NCI-H345 (cell line): ENCODE measurements at regions not wholly inside any gene's neighbourhood (a gene's known extent, or its start where the extent isn't known, plus 50 kb on each side); places are given as distances from the start of the nearest gene placed in this dataset.
"Not testable (repeated sequence)": the region's sequence is repeated elsewhere in the genome, so short reads cannot be mapped to it uniquely, and the experiment has no call there.

Experiments used
- DNase-seq: peaks from one replicate; lab custom pipeline; 2025; lab: John Stamatoyannopoulos, UW

DNA sequence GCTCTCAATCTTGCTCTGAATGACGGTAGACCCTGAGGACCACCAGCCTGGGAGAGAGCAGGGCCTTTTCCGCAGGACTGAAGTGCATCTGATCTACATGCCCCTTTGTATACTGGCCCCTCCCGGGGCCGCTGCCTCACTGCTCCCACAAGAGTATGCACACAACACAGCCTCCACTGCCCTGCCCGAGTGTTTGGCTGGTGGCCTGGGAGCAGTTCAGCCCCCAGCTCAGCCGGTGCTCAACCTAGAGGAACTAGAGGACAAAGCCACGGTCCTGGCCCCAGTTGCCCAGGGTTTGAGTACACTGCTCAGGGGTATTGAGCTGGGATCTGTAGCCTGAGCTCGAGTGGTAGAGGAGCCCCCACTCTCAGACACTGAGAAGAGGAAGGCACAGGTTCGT, 118.9 kb upstream of the CAB39 start:
- DNase-seq: no peak

DNA sequence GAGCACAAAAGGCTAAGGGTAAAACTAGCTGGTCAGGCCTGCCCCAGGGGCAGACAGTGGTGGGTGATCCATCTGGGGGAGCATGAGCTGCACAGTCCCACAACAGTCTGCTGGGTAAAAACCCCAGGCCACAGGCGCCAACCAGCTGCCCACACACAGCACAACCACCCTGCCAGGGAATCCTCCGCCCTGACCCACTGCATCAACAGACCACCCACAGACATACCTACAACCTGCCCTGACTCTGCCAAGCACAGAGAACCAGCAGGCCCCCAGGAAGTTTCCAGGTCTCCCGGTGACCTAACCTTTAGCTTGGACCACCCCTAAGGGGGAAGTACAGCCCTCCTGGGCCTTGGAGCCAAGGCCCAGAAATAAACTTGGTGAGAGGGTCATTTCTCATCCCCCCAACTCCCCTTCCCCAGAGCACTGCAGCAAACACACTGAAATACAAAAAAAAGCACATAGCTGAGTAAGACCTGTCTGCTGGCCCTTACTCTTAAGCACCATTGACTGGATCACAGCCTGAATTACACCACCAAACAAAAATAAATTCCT, 118.3 kb upstream of the CAB39 start:
- DNase-seq: no peak

DNA sequence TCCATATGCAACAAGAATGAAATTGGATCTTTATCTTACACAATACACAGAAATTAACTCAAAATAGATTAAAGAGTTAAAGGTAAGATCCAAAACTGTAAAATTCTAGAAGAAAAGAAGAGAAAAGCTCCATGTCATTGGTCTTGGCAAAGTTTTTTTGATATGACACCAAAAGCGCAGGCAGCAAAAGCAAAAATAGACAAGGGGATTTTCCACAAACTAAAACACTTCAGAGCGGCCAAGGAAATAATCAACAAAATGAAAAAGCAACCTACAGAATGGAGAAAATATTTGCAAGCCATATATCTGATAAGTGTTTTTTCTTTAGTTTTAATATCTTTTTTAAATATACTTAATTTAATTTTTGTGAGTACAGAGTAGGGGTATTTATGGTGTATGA, 112.8 kb upstream of the CAB39 start:
- no peak for DNase-seq

DNA sequence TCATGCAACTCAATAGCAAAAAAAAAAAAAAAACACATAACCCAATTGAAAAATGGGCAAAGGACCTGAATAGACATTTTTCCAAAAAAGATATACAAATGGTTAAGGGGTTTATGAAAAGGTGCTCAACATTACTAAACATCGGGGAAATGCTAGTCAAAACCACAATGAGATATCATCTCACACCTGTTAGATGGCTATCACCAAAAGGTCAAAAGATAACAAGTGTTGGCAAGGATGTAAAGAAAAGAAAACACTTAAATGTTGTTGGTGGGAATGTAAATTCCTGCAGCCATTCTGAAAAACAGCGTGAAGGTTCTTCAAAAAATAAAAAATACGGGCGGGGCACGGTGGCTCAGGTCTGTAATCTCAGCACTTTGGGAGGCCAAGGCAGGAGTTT, 112.4 kb upstream of the CAB39 start:
- DNase-seq: no peak

DNA sequence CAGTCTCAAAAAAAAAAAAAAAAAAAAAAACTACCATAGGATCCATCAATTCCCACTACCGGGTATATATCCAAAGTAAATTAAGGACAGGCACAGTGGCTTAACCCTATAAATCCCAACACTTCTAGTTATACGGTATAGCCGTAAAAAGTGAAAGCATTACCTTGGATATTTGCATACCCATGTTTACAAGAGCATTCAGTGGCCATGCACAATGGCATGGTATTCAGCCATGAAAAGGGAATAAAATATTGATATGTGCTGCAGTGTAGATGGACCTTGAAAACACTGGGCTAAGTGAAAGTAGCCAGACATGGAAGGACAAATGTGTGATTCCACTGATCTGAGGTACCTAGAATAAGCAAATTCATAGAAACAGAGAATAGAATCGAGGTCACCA, 111.8 kb upstream of the CAB39 start:
- DNase-seq: no peak

DNA sequence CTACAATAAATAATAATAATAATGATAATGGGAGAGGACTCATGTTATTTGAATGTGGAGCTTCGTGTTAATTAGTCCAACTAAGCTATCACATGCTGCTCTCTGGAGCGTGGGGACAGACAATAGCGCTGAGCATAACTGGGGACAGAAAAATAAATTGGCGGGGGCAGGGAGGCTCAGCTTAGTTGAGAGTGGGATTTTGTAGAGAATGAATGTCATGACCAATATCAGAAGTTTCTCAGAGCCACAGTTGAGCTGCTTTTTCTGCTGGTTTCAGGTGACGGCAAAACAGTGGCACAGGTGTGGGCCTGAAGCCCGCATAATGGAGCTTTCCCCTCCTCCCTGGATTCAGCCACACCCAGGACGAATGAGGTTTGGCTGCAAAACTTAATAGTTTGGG, 111.1 kb upstream of the CAB39 start:
- DNase-seq: no peak

DNA sequence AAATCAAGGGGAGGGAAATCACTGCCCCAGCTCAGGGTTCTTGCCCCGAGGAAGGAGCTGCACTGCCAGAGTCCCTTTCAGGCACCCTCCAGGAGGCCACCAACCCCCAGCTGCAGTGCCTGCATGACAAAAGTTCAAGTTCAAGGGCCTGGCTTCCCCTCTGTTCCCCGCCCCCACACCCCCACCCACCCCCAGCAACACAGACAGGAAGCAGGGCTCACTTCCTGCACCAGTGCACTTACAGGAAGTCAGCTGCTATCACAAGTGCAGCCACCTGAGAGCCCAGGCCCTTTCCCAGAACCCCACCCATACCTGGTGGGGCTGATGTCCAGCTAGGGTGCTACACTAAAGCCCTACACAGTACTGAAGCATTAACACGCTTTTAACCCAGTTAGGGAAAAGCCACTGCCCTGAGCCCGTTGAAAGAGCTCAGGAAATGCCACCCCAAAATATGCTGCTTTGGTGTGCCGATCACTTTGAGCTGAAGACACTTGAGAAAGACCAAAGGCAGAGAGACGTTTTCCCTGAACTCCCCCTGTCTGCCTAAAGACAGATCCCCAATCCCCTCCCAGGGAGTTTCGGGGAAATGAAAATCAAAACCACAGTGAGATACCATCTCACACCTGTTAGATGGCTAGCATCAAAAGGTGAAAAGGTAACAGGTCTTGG, 109.9 kb upstream of the CAB39 start:
- no peak for DNase-seq

DNA sequence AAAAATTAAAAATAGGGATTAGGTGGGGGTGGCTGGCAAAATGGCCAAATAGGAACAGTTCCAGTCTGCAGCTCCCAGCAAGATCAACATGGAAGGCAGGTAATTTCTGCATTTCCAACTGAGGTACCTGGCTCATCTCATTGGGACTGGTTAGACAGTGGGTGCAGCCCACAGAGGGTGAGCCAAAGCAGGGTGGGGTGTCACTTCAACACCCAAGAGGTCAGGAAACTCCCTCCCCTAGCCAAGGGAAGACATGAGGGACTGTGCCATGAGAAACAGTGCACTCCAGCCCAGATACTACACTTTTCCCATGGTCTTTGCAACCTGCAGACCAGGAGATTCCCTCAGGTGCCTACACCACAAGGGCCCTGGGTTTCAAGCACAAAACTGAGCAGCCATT, 109.3 kb upstream of the CAB39 start:
- DNase-seq: not testable (repeated sequence)

DNA sequence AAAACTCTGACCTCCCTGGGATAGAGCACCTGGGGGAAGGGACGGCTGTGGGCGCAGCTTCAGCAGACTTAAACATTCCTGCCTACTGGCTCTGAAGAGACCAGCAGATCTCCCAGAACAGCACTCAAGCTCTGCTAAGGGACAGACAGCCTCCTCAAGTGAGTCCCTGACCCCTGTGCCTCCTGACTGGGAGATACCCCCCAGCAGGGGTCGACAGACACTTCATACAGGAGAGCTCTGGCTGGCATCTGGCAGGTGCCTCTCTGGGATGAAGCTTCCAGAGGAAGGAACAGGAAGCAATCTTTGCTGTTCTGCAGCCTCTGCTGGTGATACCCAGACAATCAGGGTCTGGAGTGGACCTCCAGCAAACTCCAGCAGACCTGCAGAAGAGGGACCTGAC, 108.5 kb upstream of the CAB39 start:
- DNase-seq: not testable (repeated sequence)

DNA sequence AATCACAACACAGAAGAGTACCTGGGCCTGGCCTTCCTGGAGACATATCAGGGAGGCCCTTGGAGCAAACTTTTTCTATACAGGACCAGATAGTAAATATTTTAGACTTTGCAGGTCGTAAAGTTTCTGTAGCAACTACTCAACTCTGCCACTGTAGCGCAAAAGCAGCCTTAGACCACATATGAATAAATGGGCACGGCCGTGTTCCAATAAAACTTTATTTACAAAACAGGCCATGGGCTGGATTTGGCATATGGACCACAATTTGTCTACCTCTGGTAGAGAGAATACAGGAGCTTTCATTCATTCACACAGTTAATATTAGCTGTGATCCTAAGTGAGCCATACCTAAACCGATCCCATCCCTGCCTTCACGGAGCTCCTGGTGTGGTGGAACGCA, 98.6 kb upstream of the CAB39 start:
- no peak for DNase-seq

DNA sequence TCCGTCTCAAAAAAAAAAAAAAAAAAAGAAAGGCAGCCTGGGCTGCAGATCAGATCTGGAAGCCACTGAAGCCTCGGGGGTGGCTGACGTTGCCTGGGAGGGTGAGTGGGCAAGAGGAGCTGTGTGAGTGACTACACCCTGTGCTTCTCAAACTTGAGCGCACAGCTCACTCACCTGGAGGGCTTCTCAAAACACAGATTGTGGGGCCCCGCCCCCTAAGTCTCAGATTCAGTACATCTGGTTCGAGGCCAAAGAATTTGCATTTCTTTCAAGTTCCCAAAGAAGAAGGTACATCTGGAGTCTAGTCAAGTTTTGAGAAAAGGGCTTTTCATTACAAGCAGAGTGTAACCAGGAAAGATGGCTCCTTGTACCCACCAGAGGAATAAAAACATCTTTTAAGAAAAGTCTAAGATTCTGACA, 97.7 kb upstream of the CAB39 start:
- no peak for DNase-seq

DNA sequence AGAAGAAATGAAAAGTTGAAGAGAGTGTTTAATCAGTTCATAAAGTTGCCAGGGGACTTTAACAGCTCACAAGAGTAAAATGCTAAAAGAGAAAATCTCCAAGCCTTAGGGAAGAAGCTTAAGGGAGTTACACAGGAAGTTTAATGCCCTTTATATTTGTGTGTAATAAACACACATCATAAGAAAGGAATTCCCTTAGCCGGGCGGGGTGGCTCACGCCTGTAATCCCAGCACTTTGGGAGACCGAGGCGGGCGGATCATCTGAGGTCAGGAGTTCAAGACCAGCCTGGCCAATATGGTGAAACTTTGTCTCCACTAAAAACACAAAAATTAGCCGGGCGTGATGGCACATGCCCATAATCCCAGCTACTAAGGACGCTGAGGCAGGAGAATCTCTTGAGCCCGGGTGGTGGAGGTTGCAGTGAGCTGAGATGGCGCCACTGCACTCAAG, 95.4 kb upstream of the CAB39 start:
- not testable (repeated sequence) for DNase-seq

DNA sequence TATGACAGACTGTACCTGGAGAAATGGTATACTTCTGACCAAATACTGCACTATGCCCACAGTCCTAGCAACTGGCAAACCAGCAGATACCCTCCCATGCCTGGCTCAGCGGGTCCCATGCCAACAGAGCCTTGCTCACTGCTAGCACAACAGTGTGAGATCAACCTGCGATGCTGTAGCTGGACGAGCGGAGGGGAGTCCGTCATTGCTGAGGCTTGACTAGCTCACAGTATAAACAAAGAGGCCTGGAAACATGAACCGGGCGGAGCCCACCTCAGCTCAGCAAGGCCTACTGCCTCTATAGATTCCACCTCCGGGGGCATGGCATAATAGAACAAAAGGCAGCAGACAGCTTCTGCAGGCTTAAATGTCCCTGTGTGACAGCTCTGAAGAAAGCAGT, 93.2 kb upstream of the CAB39 start:
- peak; percentile 6 for DNase-seq

DNA sequence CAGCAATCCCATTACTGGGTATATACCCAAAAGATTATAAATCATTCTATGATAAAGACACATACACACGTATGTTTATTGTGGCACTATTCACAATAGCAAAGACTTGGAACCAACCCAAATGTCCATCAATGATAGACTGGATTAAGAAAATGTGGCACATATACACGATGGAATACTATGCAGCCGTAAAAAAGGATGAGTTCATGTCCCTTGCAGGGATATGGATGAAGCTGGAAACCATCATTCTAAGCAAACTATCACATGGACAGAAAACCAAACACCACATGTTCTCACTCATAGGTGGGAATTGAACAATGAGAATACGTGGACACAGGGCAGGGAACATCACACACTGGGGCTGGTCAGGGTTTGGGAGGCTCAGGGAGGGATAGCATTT, 87.4 kb upstream of the CAB39 start:
- DNase-seq: not testable (repeated sequence)

DNA sequence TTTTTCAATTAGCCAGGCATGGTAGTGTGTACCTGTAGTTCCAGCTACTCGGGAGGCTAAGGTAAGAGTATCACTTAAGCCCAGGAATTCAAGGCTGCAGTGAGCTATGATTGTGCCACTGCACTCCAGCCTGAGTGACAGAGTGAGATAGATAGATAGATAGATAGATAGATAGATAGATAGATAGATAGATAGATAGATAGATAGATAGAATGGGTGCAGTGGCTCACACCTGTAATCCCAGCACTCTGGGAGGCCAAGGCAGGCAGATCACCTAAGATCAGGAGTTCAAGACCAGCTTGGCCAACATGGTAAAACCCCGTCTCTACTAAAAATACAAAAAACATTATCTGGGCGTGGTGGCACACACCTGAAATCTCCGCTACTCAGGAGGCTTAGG, 85.6 kb upstream of the CAB39 start:
- not testable (repeated sequence) for DNase-seq

DNA sequence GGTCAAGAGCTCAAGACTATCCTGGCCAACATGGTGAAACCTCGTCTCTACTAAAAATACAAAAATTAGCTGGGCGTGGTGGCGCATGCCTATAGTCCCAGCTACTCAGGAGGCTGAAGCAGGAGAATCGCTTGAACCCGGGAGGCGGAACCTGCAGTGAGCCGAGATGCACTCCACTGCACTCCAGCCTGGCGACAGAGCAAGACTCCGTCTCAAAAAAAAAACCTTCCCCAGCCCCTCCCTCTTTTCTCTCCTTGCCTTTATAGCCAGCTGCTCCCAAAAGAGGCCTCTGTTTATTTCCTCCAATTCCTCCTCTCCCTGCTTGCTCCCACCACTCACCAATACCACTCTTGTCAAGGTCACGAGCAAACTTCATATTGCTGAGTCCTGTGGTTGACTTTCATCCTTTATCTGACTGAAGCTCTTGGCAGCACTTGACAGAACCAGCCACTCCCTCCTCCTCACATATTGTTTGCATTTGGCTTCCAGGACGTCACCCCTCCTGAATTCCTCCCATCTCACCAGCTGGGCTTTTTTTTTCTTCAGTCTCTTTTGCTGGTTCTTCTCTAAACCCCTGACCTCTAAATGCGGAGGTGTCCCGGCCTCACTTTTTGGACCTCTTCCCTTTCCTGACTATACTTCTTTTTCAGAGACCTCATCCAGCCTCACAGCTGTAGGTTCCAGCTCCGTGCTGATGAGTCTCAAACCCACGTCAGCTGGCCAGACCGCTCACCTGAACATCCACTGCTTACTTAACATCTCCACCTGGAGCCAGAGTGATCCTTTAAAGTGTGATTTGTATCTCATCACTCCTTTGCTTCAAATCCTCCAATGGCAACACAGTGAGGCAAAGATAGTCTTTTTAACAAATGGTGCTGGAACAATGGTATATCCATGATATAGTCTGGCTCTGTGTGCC, 84.6 kb upstream of the CAB39 start:
- peak; percentile 13 for DNase-seq

DNA sequence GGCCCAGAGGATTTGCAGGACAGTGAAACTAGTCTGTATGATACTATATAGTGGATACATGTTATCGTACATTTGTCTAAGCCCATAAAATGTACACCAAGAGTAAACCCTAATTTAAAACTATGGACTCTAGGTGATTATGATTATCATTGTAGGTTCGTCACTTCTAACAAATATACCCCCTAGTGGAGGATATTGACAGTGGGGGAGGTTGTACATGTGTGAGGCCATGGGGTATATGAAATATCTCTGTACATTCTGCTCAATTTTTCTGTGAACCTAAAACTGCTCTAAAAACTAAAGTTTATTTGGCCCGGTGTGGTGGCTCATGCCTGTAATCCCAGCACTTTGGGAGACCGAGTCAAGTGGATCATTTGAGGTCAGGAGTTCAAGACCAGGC, 81.2 kb upstream of the CAB39 start:
- DNase-seq: no peak

DNA sequence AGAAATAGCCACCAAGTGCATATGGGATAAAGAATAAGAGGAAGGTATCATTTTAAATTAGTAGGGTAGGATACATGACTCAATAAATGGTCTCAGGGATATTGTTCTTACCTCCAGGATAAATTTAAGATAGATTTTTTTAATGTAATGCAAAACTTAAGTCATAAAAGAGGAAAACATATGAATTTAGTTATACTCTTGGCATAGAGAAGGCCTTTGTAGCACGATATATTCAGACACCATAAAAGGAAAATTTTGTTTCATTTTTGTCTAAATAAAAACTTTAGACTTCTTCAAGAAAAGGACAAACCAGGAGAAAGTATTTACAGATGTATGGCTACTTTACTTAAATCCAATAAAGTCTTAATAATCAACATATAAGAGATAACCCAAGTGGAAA, 78.5 kb upstream of the CAB39 start:
- DNase-seq: no peak

DNA sequence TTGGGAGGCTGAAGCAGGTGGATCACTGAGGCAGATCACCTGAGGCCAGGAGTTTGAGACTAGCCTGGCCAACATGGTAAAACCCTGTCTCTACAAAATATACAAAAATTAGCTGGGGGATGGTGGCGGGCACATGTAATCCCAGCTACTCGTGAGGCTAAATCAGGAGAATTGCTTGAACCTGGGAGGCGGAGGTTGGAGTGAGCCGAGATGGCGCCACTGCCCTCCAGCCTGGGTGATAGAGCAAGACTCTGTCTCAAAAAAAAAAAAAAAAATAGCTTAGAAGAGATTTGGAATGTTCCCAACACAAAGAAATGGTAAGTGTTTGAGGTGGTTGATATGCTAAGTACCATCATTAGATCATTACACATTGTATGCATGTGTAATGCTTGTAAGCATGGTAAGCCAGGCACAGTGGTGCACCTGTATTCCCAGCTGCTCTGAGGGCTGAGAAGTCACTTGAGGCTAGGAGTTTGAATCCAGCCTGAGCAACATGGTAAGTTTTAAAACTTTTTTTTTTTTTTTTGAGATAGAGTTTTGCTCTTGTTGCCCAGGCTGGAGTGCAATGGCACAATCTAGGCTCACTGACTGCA, 77.8 kb upstream of the CAB39 start:
- not testable (repeated sequence) for DNase-seq

DNA sequence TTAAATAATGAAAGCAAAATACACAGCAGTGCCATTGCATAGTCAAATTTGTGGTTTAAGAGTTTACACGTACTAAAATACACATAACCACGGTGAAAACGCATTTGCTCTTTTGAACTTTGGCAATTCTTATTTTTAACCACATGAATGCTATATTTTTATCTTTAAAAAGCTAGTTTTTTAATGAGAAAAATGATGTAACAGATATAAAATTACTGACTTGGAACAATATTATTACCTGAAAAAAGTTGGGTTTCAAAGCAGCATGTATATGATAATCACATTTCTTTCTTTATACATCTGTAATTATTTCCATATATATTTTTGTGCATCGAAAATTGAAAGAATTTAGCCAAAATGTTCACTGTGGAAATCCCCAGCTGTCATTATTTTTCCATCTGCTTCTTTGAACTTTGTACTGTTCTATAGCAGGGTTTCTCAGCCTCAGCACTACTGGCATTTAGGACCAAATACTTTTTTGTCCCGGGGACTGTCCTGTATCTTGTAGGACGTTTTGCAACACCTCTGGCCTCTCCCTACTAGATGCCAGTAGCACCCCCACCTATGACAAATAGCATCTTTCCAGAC, 75.9 kb upstream of the CAB39 start:
- no peak for DNase-seq

DNA sequence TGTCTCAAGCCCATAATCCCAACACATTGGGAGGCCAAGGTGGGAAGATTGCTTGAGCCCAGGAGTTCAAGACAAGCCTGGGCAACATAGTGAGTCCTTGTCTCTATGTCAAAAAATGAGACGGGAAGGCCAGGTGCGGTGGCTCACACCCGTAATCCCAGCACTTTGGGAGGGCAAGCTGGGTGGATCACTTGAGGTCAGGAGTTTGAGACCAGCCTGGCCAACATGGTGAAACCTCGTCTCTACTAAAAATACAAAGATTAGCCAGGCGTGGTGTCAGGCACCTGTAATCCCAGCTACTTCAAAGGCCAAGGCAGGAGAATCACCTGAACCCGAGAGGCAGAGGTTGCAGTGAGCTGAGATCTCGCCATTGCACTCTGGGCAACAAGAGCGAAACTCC, 75.2 kb upstream of the CAB39 start:
- DNase-seq: not testable (repeated sequence)

DNA sequence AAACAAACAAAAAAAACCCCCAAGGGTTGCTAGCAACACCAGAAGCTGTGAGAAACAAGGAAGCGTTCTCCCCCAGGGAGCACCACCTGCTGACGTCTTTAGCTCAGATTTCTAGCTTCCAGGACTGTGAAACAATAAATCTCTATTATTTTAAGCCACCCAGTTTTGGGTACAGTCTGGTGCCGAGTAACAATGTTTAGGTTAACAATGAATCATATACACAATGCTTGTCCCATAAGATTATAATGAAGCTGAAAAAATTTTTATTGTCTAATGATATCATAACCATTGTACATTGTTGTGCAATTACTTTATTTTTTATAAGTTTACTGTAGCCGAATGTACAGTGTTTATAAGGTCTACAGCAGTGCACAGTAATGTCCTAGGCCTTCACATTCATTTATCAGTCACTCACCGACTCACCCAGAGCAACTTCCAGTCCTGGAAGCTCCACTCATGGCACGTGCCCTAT, 72.1 kb upstream of the CAB39 start:
- DNase-seq: no peak
